ENCODE measurements at regions not wholly inside any gene's neighbourhood (a gene's known extent, or its start where the extent isn't known, plus 50 kb on each side); places are given as distances from the start of the nearest gene placed in this dataset.
"Not testable (repeated sequence)": the region's sequence is repeated elsewhere in the genome, so short reads cannot be mapped to it uniquely, and the experiment has no call there.

GRCh38 chr18:40168026-40168425, 1787.0 kb upstream of the PIK3C3 start:
- DNase-seq = no peak

GRCh38 chr18:40163254-40163653, 1791.8 kb upstream of the PIK3C3 start:
- DNase-seq = no peak

GRCh38 chr18:40160361-40160760, 1794.7 kb upstream of the PIK3C3 start:
- DNase-seq = no peak

GRCh38 chr18:40159141-40160017, 1795.7 kb upstream of the PIK3C3 start:
- peak; percentile 29 for DNase-seq

GRCh38 chr18:40157120-40157519, 1797.9 kb upstream of the PIK3C3 start:
- DNase-seq = no peak

GRCh38 chr18:40152859-40153258, 1802.2 kb upstream of the PIK3C3 start:
- DNase-seq = no peak

- no peak for DNase-seq
These were observed 1806.1 kb upstream of the PIK3C3 start for GRCh38 chr18:40148960-40149359.

- no peak for DNase-seq
These were observed 1821.8 kb upstream of the PIK3C3 start for GRCh38 chr18:40133253-40133652.

- DNase-seq = not testable (repeated sequence)
These were observed 1822.6 kb upstream of the PIK3C3 start for GRCh38 chr18:40132438-40132837.

GRCh38 chr18:40124107-40124506, 1830.9 kb upstream of the PIK3C3 start:
- no peak for DNase-seq

GRCh38 chr18:40120796-40121391, 1834.1 kb upstream of the PIK3C3 start:
- no peak for DNase-seq

GRCh38 chr18:40120356-40120755, 1834.7 kb upstream of the PIK3C3 start:
- DNase-seq = no peak

GRCh38 chr18:40119581-40119980, 1835.5 kb upstream of the PIK3C3 start:
- DNase-seq = not testable (repeated sequence)

GRCh38 chr18:40110455-40110854, 1844.6 kb upstream of the PIK3C3 start:
- DNase-seq = no peak

GRCh38 chr18:40109252-40110049, 1845.6 kb upstream of the PIK3C3 start:
- DNase-seq = no peak

- DNase-seq = no peak
These were observed 1846.4 kb upstream of the PIK3C3 start for GRCh38 chr18:40108596-40108995.

- no peak for DNase-seq
These were observed 1852.1 kb upstream of the PIK3C3 start for GRCh38 chr18:40102903-40103302.

- DNase-seq = no peak
These were observed 1855.4 kb upstream of the PIK3C3 start for GRCh38 chr18:40099641-40100040.

GRCh38 chr18:40096675-40097074, 1858.4 kb upstream of the PIK3C3 start:
- no peak for DNase-seq

- no peak for DNase-seq
These were observed 1860.6 kb upstream of the PIK3C3 start for GRCh38 chr18:40094441-40094840.

GRCh38 chr18:40088130-40088529, 1866.9 kb upstream of the PIK3C3 start:
- DNase-seq = no peak

GRCh38 chr18:40079786-40080185, 1875.2 kb upstream of the PIK3C3 start:
- no peak for DNase-seq

GRCh38 chr18:40075616-40076015, 1879.4 kb upstream of the PIK3C3 start:
- no peak for DNase-seq

GRCh38 chr18:40072761-40073160, 1882.3 kb upstream of the PIK3C3 start:
- DNase-seq = no peak

All from GDM1 (cell line).